BE2C (cell line): ENCODE measurements at regions not wholly inside any gene's neighbourhood (a gene's known extent, or its start where the extent isn't known, plus 50 kb on each side); places are given as distances from the start of the nearest gene placed in this dataset.

Source experiments
- DNase-seq: peaks from one replicate; pipeline ENCODE4 v3.0.0-alpha.2; 2020
- H3K27me3 ChIP-seq: fragments of 250-450 bp; sonication (Bioruptor Pico); 2 replicates; pipeline ENCODE4 v1.5.1; 2020; ENCODE audit warnings: mild to moderate bottlenecking
- H3K36me3 ChIP-seq: fragments of 250-450 bp; sonication (Bioruptor Pico); 2 replicates; pipeline ENCODE4 v1.5.1; 2020; ENCODE audit warnings: mild to moderate bottlenecking
- H3K4me1 ChIP-seq: fragments of 250-450 bp; sonication (Bioruptor Pico); 2 replicates; pipeline ENCODE4 v1.5.1; 2020
- H3K4me3 ChIP-seq: 2 replicates; pipeline ENCODE4 v1.5.1; 2011; ENCODE audit warnings: low read depth, low read length
- H3K9me3 ChIP-seq: fragments of 250-450 bp; sonication (Bioruptor Pico); 2 replicates; pipeline ENCODE4 v1.5.1; 2020
- TF ChIP-seq, protein P1 (sequence below): IDR thresholded peaks from 2 replicates; pipeline ENCODE4 v1.5.1; 2012; ENCODE audit warnings: mild to moderate bottlenecking, low read depth, low read length

GRCh38 chr5:174616036-174616435 is 108.3 kb upstream of the MSX2 start:
- no peaks in the 10 kb centered on the region for H3K9me3 ChIP-seq
- peaks cover 5% of the 10 kb centered on the region for H3K4me1 ChIP-seq
- DNase-seq, result no peak
- no peak overlapping the region for H3K4me3 ChIP-seq
- TF ChIP-seq, protein P1, sequence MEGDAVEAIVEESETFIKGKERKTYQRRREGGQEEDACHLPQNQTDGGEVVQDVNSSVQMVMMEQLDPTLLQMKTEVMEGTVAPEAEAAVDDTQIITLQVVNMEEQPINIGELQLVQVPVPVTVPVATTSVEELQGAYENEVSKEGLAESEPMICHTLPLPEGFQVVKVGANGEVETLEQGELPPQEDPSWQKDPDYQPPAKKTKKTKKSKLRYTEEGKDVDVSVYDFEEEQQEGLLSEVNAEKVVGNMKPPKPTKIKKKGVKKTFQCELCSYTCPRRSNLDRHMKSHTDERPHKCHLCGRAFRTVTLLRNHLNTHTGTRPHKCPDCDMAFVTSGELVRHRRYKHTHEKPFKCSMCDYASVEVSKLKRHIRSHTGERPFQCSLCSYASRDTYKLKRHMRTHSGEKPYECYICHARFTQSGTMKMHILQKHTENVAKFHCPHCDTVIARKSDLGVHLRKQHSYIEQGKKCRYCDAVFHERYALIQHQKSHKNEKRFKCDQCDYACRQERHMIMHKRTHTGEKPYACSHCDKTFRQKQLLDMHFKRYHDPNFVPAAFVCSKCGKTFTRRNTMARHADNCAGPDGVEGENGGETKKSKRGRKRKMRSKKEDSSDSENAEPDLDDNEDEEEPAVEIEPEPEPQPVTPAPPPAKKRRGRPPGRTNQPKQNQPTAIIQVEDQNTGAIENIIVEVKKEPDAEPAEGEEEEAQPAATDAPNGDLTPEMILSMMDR, result no peak
- no peaks in the 10 kb centered on the region for H3K36me3 ChIP-seq
- no peaks in the 10 kb centered on the region for H3K27me3 ChIP-seq

GRCh38 chr5:174617285-174617684 is 107.1 kb upstream of the MSX2 start:
- no peaks in the 10 kb centered on the region for H3K36me3 ChIP-seq
- peaks cover 5% of the 10 kb centered on the region for H3K4me1 ChIP-seq
- no peak for DNase-seq
- TF ChIP-seq, protein P1, result no peak
- H3K9me3 ChIP-seq, result no peaks in the 10 kb centered on the region
- no peaks in the 10 kb centered on the region for H3K27me3 ChIP-seq
- no peak overlapping the region for H3K4me3 ChIP-seq

- DNase-seq, result peak; percentile 23
- TF ChIP-seq, protein P1, result no peak
Measured at GRCh38 chr5:174617910-174618309, 106.5 kb upstream of the MSX2 start.

GRCh38 chr5:174618589-174618988 is 105.8 kb upstream of the MSX2 start:
- Histone ChIP-seq H3K27me3 (no peaks in the 10 kb centered on the region), H3K36me3 (no peaks in the 10 kb centered on the region), H3K9me3 (no peaks in the 10 kb centered on the region), H3K4me1 (peaks cover 5% of the 10 kb centered on the region), H3K4me3 (no peak overlapping the region)
- TF ChIP-seq, protein P1, result no peak
- DNase-seq, result peak; percentile 38

More at GRCh38 chr5:174617910-174618309, 106.5 kb upstream of the MSX2 start:
- H3K4me3 ChIP-seq, result no peak overlapping the region
- H3K27me3 ChIP-seq, result no peaks in the 10 kb centered on the region
- H3K9me3 ChIP-seq, result no peaks in the 10 kb centered on the region
- H3K4me1 ChIP-seq, result peaks cover 5% of the 10 kb centered on the region
- no peaks in the 10 kb centered on the region for H3K36me3 ChIP-seq

DNA sequence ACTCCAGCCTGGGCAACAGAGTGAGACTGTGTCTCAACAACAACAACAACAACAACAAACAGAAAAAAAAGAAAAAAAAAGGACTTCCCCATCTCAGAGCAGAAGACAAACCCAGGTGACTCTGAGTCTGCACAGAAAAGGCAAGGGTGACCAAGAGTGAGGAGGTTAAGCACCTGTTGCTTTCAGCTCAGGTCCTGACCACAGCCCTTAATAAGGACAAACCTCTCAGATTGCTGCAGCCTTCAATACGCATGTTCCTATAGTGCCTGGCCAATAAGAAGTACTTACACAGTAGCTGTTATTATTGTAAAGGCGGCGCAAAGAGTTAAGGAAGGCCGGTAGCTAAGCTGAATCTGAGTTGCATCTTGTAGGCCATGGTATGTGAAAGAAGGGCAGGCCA is 102.3 kb upstream of the MSX2 start:
- Histone ChIP-seq H3K4me1 (peaks cover 5% of the 10 kb centered on the region), H3K4me3 (no peak overlapping the region), H3K9me3 (no peaks in the 10 kb centered on the region), H3K27me3 (no peaks in the 10 kb centered on the region), H3K36me3 (no peaks in the 10 kb centered on the region)
- TF ChIP-seq, protein P1, result no peak
- no peak for DNase-seq

GRCh38 chr5:174623018-174623417 is 101.4 kb upstream of the MSX2 start:
- DNase-seq, result no peak
- H3K27me3 ChIP-seq, result no peaks in the 10 kb centered on the region
- peaks cover 5% of the 10 kb centered on the region for H3K4me1 ChIP-seq
- TF ChIP-seq, protein P1, result no peak
- no peak overlapping the region for H3K4me3 ChIP-seq
- no peaks in the 10 kb centered on the region for H3K9me3 ChIP-seq
- H3K36me3 ChIP-seq, result no peaks in the 10 kb centered on the region
